CD14-positive monocyte (primary cell): ENCODE measurements at regions not wholly inside any gene's neighbourhood (a gene's known extent, or its start where the extent isn't known, plus 50 kb on each side); places are given as distances from the start of the nearest gene placed in this dataset.
A peak's percentile ranks its signal among the peaks of the same experiment; 100 is the strongest.

ENCODE experiments used
- DNase-seq, 3 donors: peaks; one replicate each; pipeline ENCODE4 v3.0.0-alpha.2; 2011 to 2022
- H2AFZ ChIP-seq: 2 replicates; pipeline ENCODE4 v1.6.0; 2012; ENCODE audit warnings: mild to moderate bottlenecking, low read depth, low read length, inconsistent platforms; ENCODE audit not compliant: insufficient read depth, poor library complexity, severe bottlenecking
- H3K27ac ChIP-seq, 2 donors: 1 replicate in 1 of 2; 2 replicates in 1 of 2; pipeline ENCODE4 v1.5.1; 2012 to 2013; ENCODE audit warnings: low read length in 2 of 2, control low read depth in 1 of 2, inconsistent platforms in 1 of 2, low read depth in 1 of 2, mild to moderate bottlenecking in 1 of 2
- H3K27me3 ChIP-seq, 2 donors: one replicate each; pipeline versions ENCODE4 v1.6.0 to v1.6.1; 2011 to 2013; ENCODE audit warnings: low read length in 2 of 2; ENCODE audit not compliant: control insufficient read depth in 2 of 2, insufficient read depth in 2 of 2
- H3K36me3 ChIP-seq, 2 donors: replicated peaks in 1 of 2; 1 replicate in 1 of 2; 2 replicates in 1 of 2; pipeline versions ENCODE4 v1.5.1 to v1.6.1; 2012 to 2013; ENCODE audit warnings: low read length in 2 of 2, control low read depth in 1 of 2, inconsistent platforms in 1 of 2, mild to moderate bottlenecking in 1 of 2; ENCODE audit not compliant: insufficient read depth in 2 of 2, control insufficient read depth in 1 of 2
- H3K4me1 ChIP-seq, 2 donors: 1 replicate in 1 of 2; 2 replicates in 1 of 2; pipeline versions ENCODE4 v1.5.1 to v1.6.1; 2012 to 2013; ENCODE audit warnings: low read length in 2 of 2, control low read depth in 1 of 2, inconsistent platforms in 1 of 2, mild to moderate bottlenecking in 1 of 2, moderate library complexity in 1 of 2; ENCODE audit not compliant: insufficient read depth in 2 of 2, control insufficient read depth in 1 of 2
- H3K4me2 ChIP-seq: replicated peaks from 2 replicates; pipeline ENCODE3; 2012; ENCODE audit warnings: low read length, moderate library complexity, mild to moderate bottlenecking; ENCODE audit not compliant: poor library complexity, severe bottlenecking; ENCODE audit errors: extremely low read depth
- H3K4me3 ChIP-seq, 3 experiments: fragments of 200-600 bp in 1 of 3; sonication (generic) in 1 of 3; replicated peaks in 1 of 3; 1 replicate in 2 of 3; 2 replicates in 1 of 3; pipeline ENCODE4 v1.5.1; 2011 to 2013; ENCODE audit warnings: low read length in 3 of 3, mild to moderate bottlenecking in 3 of 3, control low read depth in 2 of 3, low read depth in 2 of 3, inconsistent platforms in 1 of 3, moderate library complexity in 1 of 3
- H3K79me2 ChIP-seq: 2 replicates; pipeline ENCODE4 v1.6.0; 2012; ENCODE audit warnings: mild to moderate bottlenecking, control low read depth, inconsistent platforms, low read length, moderate library complexity; ENCODE audit not compliant: insufficient read depth
- H3K9ac ChIP-seq: 2 replicates; pipeline ENCODE4 v1.6.0; 2017; ENCODE audit warnings: low read length, mild to moderate bottlenecking; ENCODE audit not compliant: insufficient read depth, poor library complexity, severe bottlenecking
- H3K9me3 ChIP-seq, 2 donors: replicated peaks in 1 of 2; 1 replicate in 1 of 2; 2 replicates in 1 of 2; pipeline versions ENCODE4 v1.5.1 to v1.6.1; 2012 to 2013; ENCODE audit warnings: low read length in 2 of 2, control low read depth in 1 of 2; ENCODE audit not compliant: control insufficient read depth in 1 of 2, insufficient read depth in 1 of 2
- H4K20me1 ChIP-seq: 2 replicates; pipeline ENCODE4 v1.6.0; 2012; ENCODE audit warnings: mild to moderate bottlenecking, low read length, control low read depth, moderate library complexity; ENCODE audit not compliant: insufficient read depth
- H3K27ac Mint-ChIP-seq, 7 donors: one replicate each; pipeline ENCODE4 v1.8.0; 2020; ENCODE audit warnings: mild to moderate bottlenecking in 7 of 7, mixed read lengths in 7 of 7, moderate library complexity in 6 of 7, inconsistent platforms in 2 of 7
- H3K27me3 Mint-ChIP-seq, 3 donors: one replicate each; pipeline ENCODE4 v1.8.0; 2021 to 2022; ENCODE audit warnings: low read depth in 3 of 3, mild to moderate bottlenecking in 3 of 3, mixed read lengths in 3 of 3, moderate library complexity in 3 of 3, inconsistent platforms in 1 of 3
- H3K36me3 Mint-ChIP-seq, 2 donors: one replicate each; pipeline ENCODE4 v1.8.0; 2020; ENCODE audit warnings: mixed read lengths in 2 of 2, inconsistent platforms in 1 of 2, mild to moderate bottlenecking in 1 of 2
- H3K4me1 Mint-ChIP-seq: one replicate; pipeline ENCODE4 v1.8.0; 2020; ENCODE audit warnings: mild to moderate bottlenecking, mixed read lengths
- H3K4me3 Mint-ChIP-seq, 2 donors: one replicate each; pipeline ENCODE4 v1.8.0; 2020; ENCODE audit warnings: mild to moderate bottlenecking in 2 of 2, mixed read lengths in 2 of 2, moderate library complexity in 1 of 2
- H3K9me3 Mint-ChIP-seq, 7 donors: one replicate each; pipeline ENCODE4 v1.8.0; 2020 to 2022; ENCODE audit warnings: mixed read lengths in 7 of 7, mild to moderate bottlenecking in 6 of 7, moderate library complexity in 6 of 7, inconsistent platforms in 2 of 7
- CTCF ChIP-seq: fragments of 200-600 bp; IDR thresholded peaks from one replicate; pipeline ENCODE4 v1.8.0; 2022; ENCODE audit warnings: antibody characterized with exemption, mild to moderate bottlenecking
- WGBS: methylation state at CpG from one replicate; pipeline ENCODE4 v1.1.5; 2013; ENCODE audit warnings: missing lambda C conversion rate; ENCODE audit not compliant: insufficient coverage; 5-methylcytosine and 5-hydroxymethylcytosine counted together
- intact Hi-C, 2 donors: fragments of 100-400 bp; cut with micrococcal nuclease; formaldehyde crosslinking; loops; one replicate each; pipeline versions ENCODE4 v1.15.0 to v1.15.1; 2023

- peaks cover 4 to 12% (median 7%) of the 10 kb centered on the region in 7 donors for H3K9me3 Mint-ChIP-seq
- Histone ChIP-seq H3K79me2 (no peaks in the 10 kb centered on the region), H3K9ac (no peak overlapping the region), H3K36me3 (no peaks in the 10 kb centered on the region), H3K27me3 (no peaks in the 10 kb centered on the region), H3K27ac (peak overlapping the region in 1 of 2 donors; percentile 1), H3K4me3 (peak overlapping the region in 1 of 3 experiments; percentile 7), H3K4me2 (peak overlapping the region; percentile 12), H3K9me3 (no peaks in the 10 kb centered on the region), H2AFZ (no peak overlapping the region), H3K4me1 (peaks cover 4% of the 10 kb centered on the region in 2 donors), H4K20me1 (no peaks in the 10 kb centered on the region)
- TF ChIP-seq CTCF: no peak
- H3K27me3 Mint-ChIP-seq: peaks cover 0 to 3% (median 0%) of the 10 kb centered on the region in 3 donors
- no peak overlapping the region for H3K4me3 Mint-ChIP-seq
- intact Hi-C loops: no loop called here
- H3K4me1 Mint-ChIP-seq: peaks cover 11% of the 10 kb centered on the region
- peak; percentile 40 to 72 (median 45) for DNase-seq
- peak overlapping the region in 3 of 7 donors; percentile 10 to 47 (median 44) for H3K27ac Mint-ChIP-seq
- WGBS: no CpG with 5 or more reads among the region's 2 CpGs
- H3K36me3 Mint-ChIP-seq: no peaks in the 10 kb centered on the region
These were observed 358.2 kb downstream of the DDX10 start for GRCh38 chr11:109023036-109023435.

DNA sequence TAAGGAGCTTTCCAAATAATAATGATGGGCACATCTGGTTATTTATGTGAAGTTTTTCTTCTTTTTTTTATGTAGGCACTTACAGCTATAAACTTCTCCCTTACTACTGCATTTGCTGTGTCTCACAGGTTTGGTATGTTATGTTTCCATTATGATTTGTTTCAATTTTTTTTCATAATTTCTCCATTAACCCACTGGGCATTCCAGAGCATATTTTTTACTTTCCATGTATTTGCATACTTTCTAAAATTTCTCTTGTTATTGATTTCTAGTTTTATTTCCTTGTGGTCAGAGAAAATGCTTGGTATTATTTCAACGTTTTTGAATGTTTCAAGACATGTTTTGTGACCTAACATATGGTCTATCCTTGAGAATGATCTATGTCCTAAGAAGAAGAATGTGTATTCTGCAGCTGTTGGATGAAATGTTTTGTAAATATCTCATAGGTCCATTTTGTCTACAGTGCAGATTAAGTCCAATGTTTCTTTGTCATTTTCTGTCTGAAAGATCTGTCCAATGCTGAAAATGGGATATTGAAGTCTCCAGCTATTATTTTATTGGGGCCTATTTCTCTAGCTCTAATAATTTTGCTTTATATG, 362.1 kb downstream of the DDX10 start:
- Histone ChIP-seq H3K4me1 (peaks cover 4% of the 10 kb centered on the region in 2 donors), H3K4me2 (no peak overlapping the region), H3K27me3 (no peaks in the 10 kb centered on the region), H3K9me3 (no peaks in the 10 kb centered on the region), H3K79me2 (no peaks in the 10 kb centered on the region), H2AFZ (no peak overlapping the region), H3K36me3 (no peaks in the 10 kb centered on the region), H4K20me1 (no peaks in the 10 kb centered on the region), H3K27ac (no peak overlapping the region), H3K4me3 (no peak overlapping the region), H3K9ac (no peak overlapping the region)
- H3K4me1 Mint-ChIP-seq: peaks cover 10% of the 10 kb centered on the region
- no peak for TF ChIP-seq CTCF
- no CpG with 5 or more reads among the region's 1 CpG for WGBS
- H3K27me3 Mint-ChIP-seq: no peaks in the 10 kb centered on the region
- H3K36me3 Mint-ChIP-seq: no peaks in the 10 kb centered on the region
- peaks cover 6 to 15% (median 12%) of the 10 kb centered on the region in 7 donors for H3K9me3 Mint-ChIP-seq
- intact Hi-C loops: no loop called here
- DNase-seq: no peak
- H3K4me3 Mint-ChIP-seq: no peak overlapping the region
- no peak overlapping the region for H3K27ac Mint-ChIP-seq
